ENCODE measurements at regions not wholly inside any gene's neighbourhood (a gene's known extent, or its start where the extent isn't known, plus 50 kb on each side); places are given as distances from the start of the nearest gene placed in this dataset.

DNA sequence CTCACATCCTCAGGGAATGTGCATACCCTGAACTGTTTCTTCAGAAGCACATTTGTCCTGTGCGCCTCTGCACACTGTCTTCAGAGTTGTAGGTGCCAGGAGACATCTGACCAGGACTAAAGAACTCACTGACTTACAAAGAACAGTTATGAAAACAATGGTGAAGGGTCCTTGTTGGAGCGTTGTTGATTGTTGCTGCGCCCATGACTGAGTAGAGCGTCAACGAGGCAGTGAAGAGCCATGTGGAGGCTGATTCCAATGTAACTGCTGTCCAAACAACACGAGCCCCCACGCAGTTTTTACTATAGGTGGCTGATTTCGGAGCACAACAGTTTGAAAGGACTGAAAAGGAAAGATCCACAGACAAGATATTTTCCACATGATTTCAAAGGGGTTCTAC is 380.3 kb downstream of the CDH26 start:
- TF ChIP-seq PHF8 (IDR thresholded peaks at IDR 0.05; ENCODE audit: borderline replicate concordance, low read depth) (no peak), RARB (CRISPR knock-in tag; IDR thresholded peaks at IDR 0.05) (no peak), MAZ (IDR thresholded peaks at IDR 0.05; ENCODE audit: borderline replicate concordance, low read depth, low read length) (no peak), POLR2A (IDR thresholded peaks at IDR 0.05; ENCODE audit: low read length) (no peak), HDAC2 (IDR thresholded peaks at IDR 0.05) (no peak), MYC (IDR thresholded peaks at IDR 0.05; ENCODE audit: borderline replicate concordance, low read length) (no peak), RNF2 (IDR thresholded peaks at IDR 0.05; ENCODE audit: borderline replicate concordance, low read depth) (no peak), RFX5 (IDR thresholded peaks at IDR 0.05) (no peak), POLR2AphosphoS2 (conservative IDR thresholded peaks at IDR 0.05; ENCODE audit: low read length) (no peak)
- TF ChIP-seq, protein P1, sequence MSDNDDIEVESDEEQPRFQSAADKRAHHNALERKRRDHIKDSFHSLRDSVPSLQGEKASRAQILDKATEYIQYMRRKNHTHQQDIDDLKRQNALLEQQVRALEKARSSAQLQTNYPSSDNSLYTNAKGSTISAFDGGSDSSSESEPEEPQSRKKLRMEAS (IDR thresholded peaks at IDR 0.05) = no peak
- TF ChIP-seq, protein P2, sequence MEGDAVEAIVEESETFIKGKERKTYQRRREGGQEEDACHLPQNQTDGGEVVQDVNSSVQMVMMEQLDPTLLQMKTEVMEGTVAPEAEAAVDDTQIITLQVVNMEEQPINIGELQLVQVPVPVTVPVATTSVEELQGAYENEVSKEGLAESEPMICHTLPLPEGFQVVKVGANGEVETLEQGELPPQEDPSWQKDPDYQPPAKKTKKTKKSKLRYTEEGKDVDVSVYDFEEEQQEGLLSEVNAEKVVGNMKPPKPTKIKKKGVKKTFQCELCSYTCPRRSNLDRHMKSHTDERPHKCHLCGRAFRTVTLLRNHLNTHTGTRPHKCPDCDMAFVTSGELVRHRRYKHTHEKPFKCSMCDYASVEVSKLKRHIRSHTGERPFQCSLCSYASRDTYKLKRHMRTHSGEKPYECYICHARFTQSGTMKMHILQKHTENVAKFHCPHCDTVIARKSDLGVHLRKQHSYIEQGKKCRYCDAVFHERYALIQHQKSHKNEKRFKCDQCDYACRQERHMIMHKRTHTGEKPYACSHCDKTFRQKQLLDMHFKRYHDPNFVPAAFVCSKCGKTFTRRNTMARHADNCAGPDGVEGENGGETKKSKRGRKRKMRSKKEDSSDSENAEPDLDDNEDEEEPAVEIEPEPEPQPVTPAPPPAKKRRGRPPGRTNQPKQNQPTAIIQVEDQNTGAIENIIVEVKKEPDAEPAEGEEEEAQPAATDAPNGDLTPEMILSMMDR (IDR thresholded peaks at IDR 0.05) = no peak
